GM19035 (cell line): ENCODE measurements at regions not wholly inside any gene's neighbourhood (a gene's known extent, or its start where the extent isn't known, plus 50 kb on each side); places are given as distances from the start of the nearest gene placed in this dataset.

Source experiments
- ATAC-seq: cut with Tn5 transposase; IDR thresholded peaks from one replicate; pipeline ENCODE4 v1.9.1; 2021; ENCODE audit not compliant: unreplicated experiment

- no peak for ATAC-seq
These were observed 168.7 kb upstream of the LRFN2 start for GRCh38 chr6:40755749-40756452.

GRCh38 chr6:40755046-40755681 lies 168.0 kb upstream of the LRFN2 start:
- ATAC-seq, result no peak

GRCh38 chr6:40754461-40755045 lies 167.4 kb upstream of the LRFN2 start:
- no peak for ATAC-seq

DNA sequence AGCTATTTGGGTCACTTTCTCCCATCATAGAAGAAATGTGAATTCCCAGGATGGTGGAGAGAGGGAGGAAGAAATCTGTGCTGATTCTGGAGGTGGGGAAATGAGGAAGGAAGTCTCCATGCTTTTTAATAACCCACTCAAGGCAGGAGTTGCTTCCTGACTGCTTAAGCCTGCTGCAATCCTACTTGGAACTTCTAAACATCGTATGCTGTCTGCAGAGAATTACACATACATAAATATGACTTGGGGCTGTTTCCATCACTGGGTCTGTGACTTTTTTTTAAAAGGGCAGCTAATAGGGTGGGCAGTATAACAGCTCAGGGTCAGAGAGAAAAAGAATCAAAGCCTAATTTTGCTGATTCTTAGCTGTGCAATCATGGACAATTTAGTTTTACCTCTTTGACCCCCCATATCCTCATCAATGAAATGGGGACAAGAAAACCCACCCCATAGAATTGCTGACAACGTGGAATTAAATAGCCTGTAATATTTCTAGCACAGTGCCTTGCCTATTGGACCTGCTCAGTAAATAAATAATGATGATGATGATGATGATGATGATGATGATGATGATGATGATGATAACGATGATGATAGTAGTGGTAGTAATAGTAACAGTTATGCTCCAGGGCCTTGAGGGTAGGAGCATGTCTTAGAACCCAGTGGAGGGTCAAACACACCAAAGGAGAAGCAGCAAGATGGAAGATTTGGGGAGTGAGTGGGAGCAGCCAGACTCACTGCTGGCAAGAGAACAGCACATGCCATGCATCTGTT lies 166.7 kb upstream of the LRFN2 start:
- ATAC-seq, result no peak

- no peak for ATAC-seq
These were observed 165.9 kb upstream of the LRFN2 start for GRCh38 chr6:40753048-40753447.

- no peak for ATAC-seq
These were observed 157.7 kb upstream of the LRFN2 start for GRCh38 chr6:40744835-40745234.

GRCh38 chr6:40743690-40744446 lies 156.7 kb upstream of the LRFN2 start:
- no peak for ATAC-seq

DNA sequence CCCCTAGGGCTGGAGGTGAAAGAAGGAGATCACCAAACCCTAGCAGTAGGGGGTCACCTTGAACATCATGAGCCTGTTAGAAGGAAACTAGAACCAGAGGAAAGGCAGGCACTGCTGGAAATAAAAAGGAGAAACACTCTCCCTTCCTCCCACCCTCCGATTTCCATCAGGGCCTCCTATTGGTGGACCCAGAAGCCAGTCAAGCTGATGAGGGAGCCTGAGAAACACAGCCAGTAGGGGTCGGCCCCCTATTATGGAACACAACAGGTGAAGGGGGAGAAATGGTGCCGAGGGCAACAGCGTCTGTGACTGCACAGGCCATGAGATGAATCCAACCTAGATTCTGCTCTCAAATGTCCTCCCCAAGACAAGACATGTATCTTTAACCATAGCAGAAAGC lies 156.1 kb upstream of the LRFN2 start:
- ATAC-seq, result no peak

DNA sequence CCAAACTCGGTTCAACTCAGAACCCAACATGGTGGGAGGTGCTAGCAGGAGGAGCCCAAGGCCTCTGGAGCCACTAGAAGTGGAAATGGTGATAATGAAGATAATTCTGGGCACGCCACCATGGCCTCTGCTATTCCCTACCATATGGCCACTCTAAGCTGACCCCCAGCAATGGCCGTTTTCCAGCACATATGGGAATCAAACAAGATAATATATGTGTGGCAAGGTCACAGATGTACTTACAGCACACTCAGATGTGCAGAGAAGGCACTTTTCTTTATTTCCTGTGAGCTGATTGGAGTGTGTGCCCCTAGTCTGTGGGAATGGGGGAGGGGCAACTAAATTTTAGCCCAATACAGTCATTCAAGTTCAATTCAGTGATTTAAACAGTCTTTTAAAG lies 153.4 kb upstream of the LRFN2 start:
- no peak for ATAC-seq

GRCh38 chr6:40738551-40739193 lies 151.5 kb upstream of the LRFN2 start:
- no peak for ATAC-seq

DNA sequence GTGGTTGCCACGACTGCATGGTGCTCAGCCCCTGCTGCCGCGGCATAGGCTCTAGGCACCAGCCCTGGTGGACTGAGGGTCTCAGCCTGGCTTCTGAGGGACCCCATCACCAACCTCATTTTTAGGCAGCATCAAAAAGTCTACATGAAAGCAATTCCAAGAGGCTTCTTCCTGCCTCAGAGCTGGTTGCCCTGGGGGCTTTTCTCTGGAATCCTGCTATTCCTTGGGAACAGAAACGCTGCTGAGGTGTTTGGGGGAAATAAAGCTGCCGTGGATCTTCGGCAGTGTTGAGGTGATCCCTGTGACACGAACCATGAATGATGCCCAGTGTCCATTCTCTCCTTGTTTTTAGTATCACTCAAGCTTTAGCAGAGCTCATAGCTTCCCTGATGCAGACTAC lies 148.4 kb upstream of the LRFN2 start:
- ATAC-seq, result no peak

DNA sequence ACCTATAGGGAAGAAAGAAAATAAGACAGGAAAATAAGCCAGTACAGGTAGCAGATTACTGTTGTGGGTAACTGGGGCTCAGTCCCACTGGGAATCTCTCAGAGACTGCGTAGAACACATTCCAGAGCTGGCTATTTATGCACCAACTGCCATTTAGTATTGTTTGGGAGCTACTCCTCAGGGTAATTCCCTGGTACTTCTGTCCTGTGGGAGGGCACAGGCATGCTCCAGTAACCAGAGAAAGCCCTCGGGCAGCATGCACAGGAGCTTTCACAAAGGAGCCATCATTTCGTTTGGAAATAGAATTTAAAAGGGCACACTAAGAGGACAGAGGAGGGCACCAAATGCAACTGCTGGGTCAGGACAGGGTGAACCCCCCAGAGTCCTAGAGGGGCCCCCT lies 148.0 kb upstream of the LRFN2 start:
- ATAC-seq, result no peak

- ATAC-seq, result no peak
These were observed 147.4 kb upstream of the LRFN2 start for GRCh38 chr6:40734607-40735006.

DNA sequence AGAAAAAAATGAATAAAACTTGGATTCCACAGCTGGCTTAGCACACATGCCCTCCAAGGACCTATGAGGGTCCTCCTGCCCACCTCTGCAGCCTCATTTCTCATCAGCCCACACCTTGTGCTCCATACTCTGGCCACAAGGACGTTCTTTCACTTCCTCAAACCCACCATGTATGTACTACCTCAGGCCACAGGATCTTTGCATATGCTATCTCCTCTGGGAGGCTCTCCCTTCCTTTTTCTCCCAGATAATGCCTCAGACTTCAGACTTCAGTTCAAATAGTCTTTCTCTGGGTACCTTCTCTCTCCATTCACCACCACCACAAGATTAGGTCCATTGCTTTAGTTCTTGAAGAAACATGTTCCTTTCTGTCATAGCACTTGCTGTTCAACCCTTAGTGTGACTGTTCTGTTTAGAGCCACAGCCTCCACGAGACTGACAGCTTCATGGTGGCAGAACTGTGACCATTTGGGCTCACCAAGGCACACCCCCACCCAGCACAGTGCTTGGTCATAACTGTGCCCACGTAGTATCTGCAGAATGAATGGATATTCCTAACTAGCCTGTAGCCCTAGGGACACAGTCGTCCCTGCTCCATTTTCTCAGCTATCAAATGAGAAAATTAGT lies 146.7 kb upstream of the LRFN2 start:
- no peak for ATAC-seq

DNA sequence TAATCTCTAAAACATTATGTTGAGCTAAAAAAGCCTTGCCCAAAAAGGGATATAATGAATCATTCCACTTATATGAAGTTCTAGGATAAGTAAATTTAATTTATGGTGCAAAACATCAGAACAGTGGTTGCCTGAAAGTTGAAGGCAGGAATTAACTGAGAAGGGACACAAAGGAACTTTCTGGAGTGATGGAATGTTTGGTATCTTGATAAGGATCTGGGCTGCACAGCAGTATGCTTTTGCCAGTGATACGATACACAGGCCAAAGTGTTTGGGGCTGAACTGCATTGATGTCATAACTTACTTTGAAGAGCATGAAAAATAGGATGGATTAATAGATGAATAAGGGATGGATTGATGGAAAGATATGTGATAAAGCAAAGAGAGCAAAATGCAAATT lies 146.1 kb upstream of the LRFN2 start:
- ATAC-seq, result no peak

GRCh38 chr6:40732878-40733277 lies 145.7 kb upstream of the LRFN2 start:
- no peak for ATAC-seq

DNA sequence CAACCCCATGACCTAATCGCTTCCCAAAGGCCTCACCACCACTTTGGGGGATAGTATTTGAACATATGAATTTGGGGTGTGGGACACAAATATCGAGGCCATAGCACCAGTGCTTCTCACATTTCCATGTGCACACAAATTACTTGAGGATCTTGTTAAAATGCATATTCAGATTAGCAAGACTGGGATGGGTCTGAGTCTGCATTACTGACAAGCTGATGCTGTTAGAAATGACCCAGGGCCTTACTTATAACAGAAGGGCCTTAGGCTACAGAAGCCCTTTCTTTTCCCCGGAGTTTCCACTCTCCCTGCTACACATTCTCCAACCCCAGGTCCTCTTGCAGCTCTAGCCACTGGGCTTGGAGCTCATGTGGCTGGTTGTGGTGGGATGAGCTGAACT lies 141.5 kb upstream of the LRFN2 start:
- no peak for ATAC-seq

DNA sequence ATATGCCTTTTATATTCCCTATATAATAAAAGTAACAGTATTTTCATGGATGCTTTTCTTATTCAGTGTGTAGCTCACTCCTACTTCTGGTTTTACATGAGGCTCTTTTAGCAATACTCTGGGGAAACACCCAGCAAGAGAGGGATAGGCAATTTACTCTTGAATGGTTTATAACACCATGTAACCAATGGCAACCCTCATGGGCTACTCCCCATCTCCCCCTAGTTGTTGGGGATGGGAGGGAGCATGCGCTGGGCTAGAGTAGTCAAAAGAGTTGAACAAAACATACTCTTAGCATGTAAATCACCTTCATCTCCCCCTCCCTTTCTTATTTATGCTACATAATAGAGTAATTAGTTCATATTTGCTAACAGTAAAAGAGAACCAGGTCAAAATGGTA lies 140.1 kb upstream of the LRFN2 start:
- no peak for ATAC-seq

- ATAC-seq, result no peak
These were observed 139.7 kb upstream of the LRFN2 start for GRCh38 chr6:40726853-40727252.

GRCh38 chr6:40725390-40725789 lies 138.2 kb upstream of the LRFN2 start:
- ATAC-seq, result no peak
